SJSA1 (cell line): ENCODE measurements at regions not wholly inside any gene's neighbourhood (a gene's known extent, or its start where the extent isn't known, plus 50 kb on each side); places are given as distances from the start of the nearest gene placed in this dataset.

Experiments
- DNase-seq, 2 experiments: peaks; one replicate each; pipeline ENCODE4 v3.0.0-alpha.2; 2015 to 2020; ENCODE audit warnings: low spot score in 2 of 2, low read depth in 1 of 2
- H3K27ac ChIP-seq: fragments of 250-450 bp; sonication (Bioruptor Pico); 2 replicates; pipeline ENCODE4 v1.5.1; 2020; ENCODE audit warnings: mild to moderate bottlenecking, moderate library complexity
- H3K27me3 ChIP-seq: fragments of 250-450 bp; sonication (Bioruptor Pico); replicated peaks from 2 replicates; pipeline ENCODE4 v1.5.1; 2020; ENCODE audit warnings: mild to moderate bottlenecking, moderate library complexity
- H3K36me3 ChIP-seq: fragments of 250-450 bp; sonication (Bioruptor Pico); 2 replicates; pipeline ENCODE4 v1.5.1; 2020; ENCODE audit warnings: mild to moderate bottlenecking
- H3K4me1 ChIP-seq: fragments of 250-450 bp; sonication (Bioruptor Pico); replicated peaks from 2 replicates; pipeline ENCODE4 v1.6.1; 2021; ENCODE audit warnings: mild to moderate bottlenecking
- H3K4me3 ChIP-seq: fragments of 250-450 bp; sonication (Bioruptor Pico); 2 replicates; pipeline ENCODE4 v1.5.1; 2020; ENCODE audit warnings: mild to moderate bottlenecking
- H3K9me3 ChIP-seq: fragments of 250-450 bp; sonication (Bioruptor Pico); replicated peaks from 2 replicates; pipeline ENCODE4 v1.5.1; 2020; ENCODE audit warnings: mild to moderate bottlenecking

DNA sequence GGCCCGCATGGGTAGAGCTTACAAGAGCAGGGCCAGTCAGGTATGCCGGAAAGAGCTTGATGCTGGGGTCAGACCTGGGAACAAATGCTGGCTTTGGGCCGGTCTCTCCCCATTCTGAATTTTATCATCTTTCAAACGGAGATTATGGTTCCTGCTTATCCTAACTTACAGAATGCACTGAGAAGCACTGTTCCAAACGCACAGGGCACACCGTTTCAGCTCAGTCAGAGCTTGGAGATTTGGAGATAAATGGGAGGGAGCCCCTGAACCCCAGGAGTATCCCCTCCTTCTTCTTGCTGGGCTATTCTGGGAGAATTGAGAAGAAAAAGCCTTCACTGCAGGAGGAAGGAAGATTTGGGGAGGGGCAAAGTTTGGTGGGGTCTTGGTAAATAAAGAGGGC lies 169.4 kb downstream of the DDX1 start:
- DNase-seq: no peak
- no peak overlapping the region for H3K27ac ChIP-seq
- no peaks in the 10 kb centered on the region for H3K4me1 ChIP-seq
- H3K4me3 ChIP-seq: no peak overlapping the region
- no peaks in the 10 kb centered on the region for H3K9me3 ChIP-seq
- H3K36me3 ChIP-seq: no peaks in the 10 kb centered on the region
- no peaks in the 10 kb centered on the region for H3K27me3 ChIP-seq

DNA sequence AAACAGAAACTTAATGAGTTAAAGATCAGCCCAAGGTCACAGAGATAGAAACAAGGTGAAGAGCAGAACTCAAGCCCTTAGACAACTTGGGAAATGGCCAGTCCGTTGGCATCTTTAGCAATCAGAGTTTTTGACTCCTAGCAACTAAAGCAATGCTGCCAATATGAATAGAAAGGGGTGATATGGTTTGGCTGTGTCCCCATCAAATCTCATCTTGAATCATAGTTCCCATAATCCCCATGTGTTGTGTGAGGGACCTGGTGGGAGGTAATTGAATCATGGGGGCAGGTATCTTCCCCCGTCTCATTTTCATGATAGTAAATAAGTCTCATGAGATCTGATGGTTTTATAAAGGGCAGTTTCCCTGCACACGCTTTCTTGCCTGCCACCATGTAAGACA lies 170.2 kb downstream of the DDX1 start:
- H3K36me3 ChIP-seq: no peaks in the 10 kb centered on the region
- DNase-seq: no peak
- H3K4me3 ChIP-seq: no peak overlapping the region
- H3K4me1 ChIP-seq: no peaks in the 10 kb centered on the region
- no peaks in the 10 kb centered on the region for H3K9me3 ChIP-seq
- H3K27ac ChIP-seq: no peak overlapping the region
- H3K27me3 ChIP-seq: no peaks in the 10 kb centered on the region

DNA sequence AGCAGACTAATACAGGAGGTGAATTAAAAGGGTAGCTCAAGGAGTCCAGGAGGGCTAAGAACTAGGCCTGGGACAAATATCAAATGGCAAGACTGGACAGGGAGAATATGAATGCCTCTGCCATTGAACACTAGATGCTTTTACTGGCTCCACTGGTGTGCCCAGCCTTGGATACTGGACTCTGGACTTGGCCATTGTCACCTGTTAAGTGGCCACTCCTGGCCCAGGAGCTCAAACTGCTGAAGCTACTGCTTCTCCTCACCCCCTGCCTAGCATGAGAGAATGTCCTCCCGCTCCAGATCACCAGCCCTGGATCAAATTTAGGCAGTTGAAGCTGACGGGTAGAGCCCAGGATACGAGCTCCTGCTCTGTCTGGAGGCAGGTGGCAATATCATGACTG lies 170.8 kb downstream of the DDX1 start:
- no peaks in the 10 kb centered on the region for H3K36me3 ChIP-seq
- H3K27ac ChIP-seq: no peak overlapping the region
- no peak for DNase-seq
- H3K9me3 ChIP-seq: no peaks in the 10 kb centered on the region
- no peaks in the 10 kb centered on the region for H3K27me3 ChIP-seq
- H3K4me3 ChIP-seq: no peak overlapping the region
- no peaks in the 10 kb centered on the region for H3K4me1 ChIP-seq

- H3K9me3 ChIP-seq: no peaks in the 10 kb centered on the region
- H3K27ac ChIP-seq: no peak overlapping the region
- peak in 1 of 2 experiments; percentile 28 for DNase-seq
- H3K4me1 ChIP-seq: no peaks in the 10 kb centered on the region
- H3K27me3 ChIP-seq: no peaks in the 10 kb centered on the region
- H3K36me3 ChIP-seq: no peaks in the 10 kb centered on the region
- H3K4me3 ChIP-seq: no peak overlapping the region
Observed at GRCh38 chr2:15763106-15763821, 171.6 kb downstream of the DDX1 start.

DNA sequence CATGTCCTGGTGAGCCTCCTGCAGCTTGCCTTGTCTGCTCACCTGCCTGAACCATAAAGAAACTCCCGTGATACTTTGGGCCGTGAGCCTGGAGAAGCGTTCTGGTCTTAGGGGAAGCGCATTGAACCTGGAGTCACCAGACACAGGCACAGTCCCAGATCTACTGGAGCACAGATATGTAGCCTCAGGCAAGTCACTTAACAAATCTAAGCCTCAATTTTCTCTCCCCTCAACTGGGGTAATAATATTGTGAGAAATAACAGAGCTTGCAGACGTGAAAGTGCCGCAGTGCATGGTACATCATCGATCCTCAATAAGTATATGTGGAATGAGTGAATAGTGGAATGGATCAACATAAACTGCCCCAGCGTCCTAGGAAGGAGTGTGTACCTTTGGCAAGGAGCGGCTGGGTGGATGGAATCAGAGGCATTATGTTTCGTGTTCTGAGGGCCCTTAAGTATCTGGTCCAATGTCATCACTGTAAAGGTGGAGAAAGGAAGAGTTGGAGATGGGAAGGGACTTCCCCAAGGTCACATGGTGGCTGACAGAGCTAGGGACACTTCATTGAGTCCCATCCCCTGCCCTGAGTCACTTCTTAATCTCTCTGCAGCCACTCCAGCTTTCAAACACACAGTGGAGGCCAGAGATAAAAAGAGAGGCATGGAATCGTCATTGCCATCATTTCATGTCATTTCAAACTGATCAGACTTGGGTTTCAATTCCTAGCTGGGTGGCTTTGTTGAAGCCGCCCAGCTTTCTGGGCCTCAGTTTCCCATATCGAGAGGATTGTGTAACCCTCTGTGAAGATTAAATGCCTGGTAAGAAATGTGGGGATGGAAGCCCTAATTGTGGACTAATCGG lies 172.4 kb downstream of the DDX1 start:
- H3K9me3 ChIP-seq: no peaks in the 10 kb centered on the region
- no peaks in the 10 kb centered on the region for H3K4me1 ChIP-seq
- DNase-seq: peak in 1 of 2 experiments; percentile 25
- no peak overlapping the region for H3K4me3 ChIP-seq
- H3K36me3 ChIP-seq: no peaks in the 10 kb centered on the region
- no peaks in the 10 kb centered on the region for H3K27me3 ChIP-seq
- H3K27ac ChIP-seq: no peak overlapping the region

- Histone ChIP-seq H3K27ac (no peak overlapping the region), H3K9me3 (no peaks in the 10 kb centered on the region), H3K36me3 (no peaks in the 10 kb centered on the region), H3K4me3 (no peak overlapping the region), H3K27me3 (no peaks in the 10 kb centered on the region), H3K4me1 (no peaks in the 10 kb centered on the region)
- DNase-seq: no peak
Observed at GRCh38 chr2:15764683-15765011, 173.0 kb downstream of the DDX1 start.

DNA sequence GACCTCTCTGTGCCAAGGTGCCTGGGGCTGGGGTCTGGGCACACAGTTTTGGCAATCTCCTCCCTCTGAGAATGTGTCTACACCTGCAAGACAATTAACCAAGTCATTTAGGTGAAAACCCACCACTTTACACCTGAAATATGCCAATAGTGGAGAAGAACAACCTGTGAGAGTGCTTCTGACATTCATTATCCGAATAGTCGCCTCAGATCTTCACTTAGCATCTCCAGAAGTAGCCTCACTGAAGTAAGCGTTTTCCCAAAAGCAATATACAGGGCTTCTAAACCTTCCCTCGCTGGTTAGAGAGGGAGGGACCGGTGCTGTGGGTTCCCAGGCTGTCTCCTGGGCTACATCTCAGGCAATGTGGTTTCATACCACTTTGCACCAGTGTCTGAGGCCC lies 173.5 kb downstream of the DDX1 start:
- H3K4me3 ChIP-seq: no peak overlapping the region
- H3K4me1 ChIP-seq: no peaks in the 10 kb centered on the region
- H3K9me3 ChIP-seq: no peaks in the 10 kb centered on the region
- no peaks in the 10 kb centered on the region for H3K36me3 ChIP-seq
- H3K27me3 ChIP-seq: no peaks in the 10 kb centered on the region
- no peak for DNase-seq
- no peak overlapping the region for H3K27ac ChIP-seq

DNA sequence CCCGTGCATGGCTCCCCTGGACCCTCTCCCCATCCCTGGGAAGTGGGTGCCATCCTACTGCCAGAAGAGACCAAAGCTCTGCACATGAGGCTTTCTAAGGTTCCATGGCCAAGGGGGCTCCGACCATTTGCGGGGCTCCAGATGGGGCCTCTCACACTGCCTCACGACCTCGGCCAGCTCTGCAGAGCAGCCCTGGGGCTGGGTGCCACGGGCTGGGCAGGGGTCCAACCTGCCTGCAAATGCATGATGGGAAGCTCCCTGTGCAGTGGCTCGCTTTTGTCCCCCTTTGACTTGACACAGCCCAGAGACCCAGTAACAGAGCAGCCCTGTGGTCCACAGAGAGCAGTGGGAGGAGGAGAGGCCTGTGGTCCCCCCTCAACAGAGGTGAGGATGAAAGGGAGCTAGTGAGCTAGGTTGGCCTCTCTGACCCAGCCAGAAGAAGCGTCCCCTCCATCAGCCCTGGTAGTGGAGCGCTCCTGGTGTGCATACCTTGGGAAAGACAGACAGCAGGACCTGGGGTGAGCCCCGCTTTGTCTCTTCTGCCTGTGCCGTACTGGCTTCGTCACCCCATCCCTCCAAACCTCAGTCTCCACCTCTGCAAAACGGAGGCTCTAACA lies 174.1 kb downstream of the DDX1 start:
- no peaks in the 10 kb centered on the region for H3K27me3 ChIP-seq
- H3K9me3 ChIP-seq: no peaks in the 10 kb centered on the region
- H3K36me3 ChIP-seq: no peaks in the 10 kb centered on the region
- no peak overlapping the region for H3K4me3 ChIP-seq
- H3K4me1 ChIP-seq: no peaks in the 10 kb centered on the region
- no peak for DNase-seq
- H3K27ac ChIP-seq: no peak overlapping the region

- DNase-seq: no peak
- Histone ChIP-seq H3K27ac (no peak overlapping the region), H3K27me3 (no peaks in the 10 kb centered on the region), H3K4me3 (no peak overlapping the region), H3K36me3 (no peaks in the 10 kb centered on the region), H3K9me3 (no peaks in the 10 kb centered on the region), H3K4me1 (no peaks in the 10 kb centered on the region)
Observed at GRCh38 chr2:15766303-15766861, 174.0 kb upstream of the MYCN start.

- DNase-seq: no peak
- no peaks in the 10 kb centered on the region for H3K9me3 ChIP-seq
- H3K27ac ChIP-seq: no peak overlapping the region
- H3K4me3 ChIP-seq: no peak overlapping the region
- H3K27me3 ChIP-seq: no peaks in the 10 kb centered on the region
- no peaks in the 10 kb centered on the region for H3K36me3 ChIP-seq
- H3K4me1 ChIP-seq: no peaks in the 10 kb centered on the region
Observed at GRCh38 chr2:15766911-15767597, 173.3 kb upstream of the MYCN start.

DNA sequence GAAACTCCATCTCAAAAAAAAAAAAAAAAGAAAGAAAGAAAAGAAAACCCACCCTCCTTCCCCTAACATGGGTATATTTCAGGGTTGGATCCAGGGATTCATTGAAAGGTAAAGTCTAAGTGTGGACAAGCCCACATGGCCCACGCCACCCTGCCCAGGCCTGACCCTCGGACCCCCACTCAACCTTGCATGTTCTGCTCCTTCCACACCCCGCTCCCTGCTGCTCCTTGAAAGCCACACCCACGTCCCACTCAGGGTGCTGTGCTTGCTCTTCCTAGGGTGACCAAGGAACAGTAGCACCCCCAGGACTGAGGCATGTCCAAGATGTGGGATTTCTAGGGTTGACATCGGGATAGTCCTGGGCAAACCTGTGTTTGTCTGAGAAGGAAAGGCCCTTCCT lies 172.7 kb upstream of the MYCN start:
- Histone ChIP-seq H3K9me3 (no peaks in the 10 kb centered on the region), H3K4me3 (no peak overlapping the region), H3K36me3 (no peaks in the 10 kb centered on the region), H3K27me3 (no peaks in the 10 kb centered on the region), H3K27ac (no peak overlapping the region), H3K4me1 (no peaks in the 10 kb centered on the region)
- DNase-seq: no peak

- no peaks in the 10 kb centered on the region for H3K4me1 ChIP-seq
Observed at GRCh38 chr2:15768142-15768541, 172.2 kb upstream of the MYCN start.

GRCh38 chr2:15768615-15769014 lies 171.7 kb upstream of the MYCN start:
- Histone ChIP-seq H3K27me3 (no peaks in the 10 kb centered on the region), H3K4me1 (no peaks in the 10 kb centered on the region), H3K36me3 (no peaks in the 10 kb centered on the region), H3K27ac (no peak overlapping the region), H3K9me3 (no peaks in the 10 kb centered on the region), H3K4me3 (no peak overlapping the region)
- DNase-seq: no peak

More at GRCh38 chr2:15768142-15768541, 172.2 kb upstream of the MYCN start:
- Histone ChIP-seq H3K27ac (no peak overlapping the region), H3K27me3 (no peaks in the 10 kb centered on the region), H3K9me3 (no peaks in the 10 kb centered on the region), H3K4me3 (no peak overlapping the region), H3K36me3 (no peaks in the 10 kb centered on the region)
- DNase-seq: no peak
